KMS-11 (cell line): ENCODE measurements at regions not wholly inside any gene's neighbourhood (a gene's known extent, or its start where the extent isn't known, plus 50 kb on each side); places are given as distances from the start of the nearest gene placed in this dataset.

ENCODE experiments used
- H2AFZ ChIP-seq: fragments of 200-600 bp; sonication (generic); 2 replicates; pipeline ENCODE4 v1.6.1; 2016; ENCODE audit warnings: antibody characterized with exemption, mixed run types, low read depth
- H3K27ac ChIP-seq: fragments of 200-600 bp; sonication (generic); 2 replicates; pipeline ENCODE4 v1.6.1; 2016; ENCODE audit warnings: mild to moderate bottlenecking, mixed run types
- H3K27me3 ChIP-seq: fragments of 200-600 bp; sonication (generic); 2 replicates; pipeline ENCODE4 v1.6.1; 2017; ENCODE audit warnings: mild to moderate bottlenecking, low read depth, mixed run types, moderate library complexity; ENCODE audit not compliant: insufficient read depth
- H3K36me3 ChIP-seq: fragments of 200-600 bp; sonication (generic); 2 replicates; pipeline ENCODE4 v1.6.1; 2017; ENCODE audit warnings: mild to moderate bottlenecking, mixed run types; ENCODE audit not compliant: insufficient read depth
- H3K4me1 ChIP-seq: fragments of 200-600 bp; sonication (generic); 2 replicates; pipeline ENCODE4 v1.6.1; 2016; ENCODE audit warnings: mild to moderate bottlenecking, low read depth, mixed run types; ENCODE audit not compliant: poor library complexity, severe bottlenecking
- H3K4me2 ChIP-seq: fragments of 200-600 bp; sonication (generic); 2 replicates; pipeline ENCODE4 v1.7.0; 2016; ENCODE audit warnings: mild to moderate bottlenecking, mixed run types
- H3K4me3 ChIP-seq: fragments of 200-600 bp; sonication (generic); IDR thresholded peaks from 2 replicates; pipeline ENCODE4 v1.6.1; 2017; ENCODE audit warnings: low read depth, low read length, mixed read lengths; ENCODE audit not compliant: insufficient read depth
- H3K79me2 ChIP-seq: fragments of 200-600 bp; sonication (generic); 2 replicates; pipeline ENCODE4 v1.6.1; 2016; ENCODE audit warnings: low read depth, mixed run types; ENCODE audit not compliant: insufficient read depth
- H3K9ac ChIP-seq: fragments of 200-600 bp; sonication (generic); 2 replicates; pipeline ENCODE4 v1.6.1; 2016; ENCODE audit warnings: mild to moderate bottlenecking, mixed run types
- H4K20me1 ChIP-seq: fragments of 200-600 bp; sonication (generic); 2 replicates; pipeline ENCODE4 v1.6.1; 2016; ENCODE audit warnings: mild to moderate bottlenecking, mixed run types; ENCODE audit not compliant: insufficient read depth
- TF ChIP-seq, protein P1 (sequence below): fragments of 200-600 bp; sonication (generic); conservative IDR thresholded peaks from 2 replicates; pipeline ENCODE4 v1.6.1; 2017; ENCODE audit warnings: low read depth, mild to moderate bottlenecking, antibody characterized with exemption, low read length, moderate library complexity, mixed read lengths

DNA sequence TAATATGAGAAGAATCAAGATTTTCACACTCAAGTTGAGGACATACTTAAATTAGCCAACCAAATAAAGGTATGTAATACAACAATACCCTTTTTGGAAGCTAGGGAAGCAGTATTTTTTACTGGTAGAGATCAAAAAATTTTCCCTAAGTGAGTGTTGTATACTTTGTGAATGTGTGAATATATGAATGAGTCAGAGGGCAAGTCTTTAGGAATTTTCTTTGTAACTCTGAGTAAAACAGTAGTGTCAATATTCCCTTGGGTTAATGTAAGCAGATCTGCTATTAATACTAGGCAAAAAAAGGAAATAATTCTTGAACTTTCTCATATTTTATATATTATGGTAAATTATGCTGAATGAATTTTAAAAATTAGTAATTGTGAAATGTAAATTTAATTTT lies 1161.8 kb upstream of the MIR17HG start:
- Histone ChIP-seq H3K27me3 (no peaks in the 10 kb centered on the region), H4K20me1 (no peaks in the 10 kb centered on the region), H3K27ac (no peak overlapping the region), H3K36me3 (no peaks in the 10 kb centered on the region), H2AFZ (no peak overlapping the region), H3K4me1 (no peaks in the 10 kb centered on the region), H3K79me2 (no peaks in the 10 kb centered on the region), H3K4me2 (no peak overlapping the region), H3K4me3 (no peak overlapping the region), H3K9ac (no peak overlapping the region)
- TF ChIP-seq, protein P1, sequence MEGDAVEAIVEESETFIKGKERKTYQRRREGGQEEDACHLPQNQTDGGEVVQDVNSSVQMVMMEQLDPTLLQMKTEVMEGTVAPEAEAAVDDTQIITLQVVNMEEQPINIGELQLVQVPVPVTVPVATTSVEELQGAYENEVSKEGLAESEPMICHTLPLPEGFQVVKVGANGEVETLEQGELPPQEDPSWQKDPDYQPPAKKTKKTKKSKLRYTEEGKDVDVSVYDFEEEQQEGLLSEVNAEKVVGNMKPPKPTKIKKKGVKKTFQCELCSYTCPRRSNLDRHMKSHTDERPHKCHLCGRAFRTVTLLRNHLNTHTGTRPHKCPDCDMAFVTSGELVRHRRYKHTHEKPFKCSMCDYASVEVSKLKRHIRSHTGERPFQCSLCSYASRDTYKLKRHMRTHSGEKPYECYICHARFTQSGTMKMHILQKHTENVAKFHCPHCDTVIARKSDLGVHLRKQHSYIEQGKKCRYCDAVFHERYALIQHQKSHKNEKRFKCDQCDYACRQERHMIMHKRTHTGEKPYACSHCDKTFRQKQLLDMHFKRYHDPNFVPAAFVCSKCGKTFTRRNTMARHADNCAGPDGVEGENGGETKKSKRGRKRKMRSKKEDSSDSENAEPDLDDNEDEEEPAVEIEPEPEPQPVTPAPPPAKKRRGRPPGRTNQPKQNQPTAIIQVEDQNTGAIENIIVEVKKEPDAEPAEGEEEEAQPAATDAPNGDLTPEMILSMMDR, result no peak

DNA sequence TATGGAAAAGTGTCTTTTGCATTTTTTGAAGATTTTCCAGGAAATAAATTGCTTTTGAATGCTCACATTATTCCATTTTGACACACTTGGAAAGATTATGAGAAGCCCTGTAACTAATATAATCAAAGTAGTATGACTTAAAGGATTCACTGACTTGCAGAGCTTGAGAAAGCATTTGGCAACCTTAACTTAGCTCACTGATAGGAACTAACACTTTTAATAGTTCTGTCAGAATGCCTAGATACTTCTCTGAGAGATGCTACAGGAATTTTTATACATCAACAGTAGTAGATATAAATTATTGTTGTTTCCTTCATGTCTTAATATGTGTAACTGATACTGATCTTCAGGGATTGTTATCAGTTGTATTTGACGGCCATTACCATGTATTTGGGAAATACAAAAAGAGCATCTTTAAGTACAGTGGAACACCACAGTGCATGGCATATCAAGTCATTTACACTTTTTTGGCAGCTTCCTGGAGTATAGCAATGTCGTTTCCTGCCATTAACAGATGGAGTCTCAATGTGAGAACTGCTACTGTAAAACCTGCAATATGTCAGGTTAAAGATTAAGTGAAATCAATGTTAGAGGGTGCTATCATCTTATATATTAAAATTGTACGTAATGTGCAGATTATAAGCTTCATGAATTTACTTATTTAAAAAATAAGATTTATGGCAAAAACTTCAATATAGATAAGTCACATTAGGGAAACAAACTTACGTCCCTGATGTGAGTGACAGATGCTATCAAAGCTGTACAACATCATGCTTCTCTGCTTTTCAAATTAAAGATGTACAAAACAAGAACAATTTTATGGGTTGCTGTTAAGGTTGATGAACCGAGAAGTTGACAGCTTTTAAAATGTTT lies 1159.8 kb upstream of the MIR17HG start:
- H3K27me3 ChIP-seq, result no peaks in the 10 kb centered on the region
- H3K27ac ChIP-seq, result no peak overlapping the region
- H3K4me3 ChIP-seq, result no peak overlapping the region
- TF ChIP-seq, protein P1, result no peak
- H3K79me2 ChIP-seq, result no peaks in the 10 kb centered on the region
- H3K4me2 ChIP-seq, result no peak overlapping the region
- no peak overlapping the region for H3K9ac ChIP-seq
- no peaks in the 10 kb centered on the region for H3K4me1 ChIP-seq
- no peaks in the 10 kb centered on the region for H4K20me1 ChIP-seq
- H2AFZ ChIP-seq, result no peak overlapping the region
- H3K36me3 ChIP-seq, result no peaks in the 10 kb centered on the region

DNA sequence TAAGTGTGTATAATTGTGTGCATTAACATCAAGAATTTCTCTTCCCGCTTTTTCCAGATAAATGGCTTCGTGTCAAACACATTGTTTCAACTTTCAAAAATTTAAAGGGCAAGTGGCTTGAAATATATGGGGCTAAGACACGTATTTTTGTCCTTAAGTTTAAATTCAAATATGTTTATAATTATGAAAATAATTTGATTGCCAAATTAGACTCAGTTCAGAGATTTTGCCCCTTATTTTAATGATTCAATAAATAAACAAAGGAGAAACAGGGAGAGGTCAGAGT lies 1159.2 kb upstream of the MIR17HG start:
- Histone ChIP-seq H3K4me3 (no peak overlapping the region), H3K4me2 (no peak overlapping the region), H2AFZ (no peak overlapping the region), H3K27me3 (no peaks in the 10 kb centered on the region), H3K27ac (no peak overlapping the region), H3K4me1 (no peaks in the 10 kb centered on the region), H3K36me3 (no peaks in the 10 kb centered on the region), H3K9ac (no peak overlapping the region), H4K20me1 (no peaks in the 10 kb centered on the region), H3K79me2 (no peaks in the 10 kb centered on the region)
- TF ChIP-seq, protein P1, result no peak

DNA sequence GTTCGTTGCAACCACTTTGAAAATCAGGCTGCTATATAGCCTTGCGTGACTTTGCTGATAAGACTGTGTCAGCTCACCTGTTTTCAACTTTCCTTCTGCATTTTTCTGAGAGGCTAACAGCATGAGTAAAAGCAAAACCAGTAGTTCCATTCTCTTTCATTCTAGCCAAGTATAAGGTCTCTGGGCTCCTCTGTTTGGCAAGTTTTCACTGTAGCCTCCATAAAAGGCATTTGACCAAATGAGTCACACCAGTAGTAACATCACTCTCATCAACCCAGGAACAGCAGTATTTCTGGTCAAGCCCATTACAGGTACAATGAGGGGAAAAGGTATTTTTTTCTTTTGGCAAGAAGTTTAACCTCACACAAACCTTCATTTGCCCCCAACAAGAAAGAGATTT lies 1149.8 kb upstream of the MIR17HG start:
- no peak overlapping the region for H2AFZ ChIP-seq
- no peak overlapping the region for H3K9ac ChIP-seq
- no peaks in the 10 kb centered on the region for H3K4me1 ChIP-seq
- H3K4me3 ChIP-seq, result no peak overlapping the region
- no peaks in the 10 kb centered on the region for H3K27me3 ChIP-seq
- no peaks in the 10 kb centered on the region for H4K20me1 ChIP-seq
- H3K27ac ChIP-seq, result no peak overlapping the region
- H3K4me2 ChIP-seq, result no peak overlapping the region
- H3K79me2 ChIP-seq, result no peaks in the 10 kb centered on the region
- no peaks in the 10 kb centered on the region for H3K36me3 ChIP-seq
- TF ChIP-seq, protein P1, result no peak
